ENCODE measurements at regions not wholly inside any gene's neighbourhood (a gene's known extent, or its start where the extent isn't known, plus 50 kb on each side); places are given as distances from the start of the nearest gene placed in this dataset.
"Not testable (repeated sequence)": the region's sequence is repeated elsewhere in the genome, so short reads cannot be mapped to it uniquely, and the experiment has no call there.

GRCh38 chr3:89954137-89954536, 846.7 kb downstream of the EPHA3 start:
- H3K9me3 Mint-ChIP-seq = peaks cover 13% of the 10 kb centered on the region
- peak overlapping the region; percentile 79 for H3K27ac Mint-ChIP-seq
- no peak overlapping the region for H3K4me3 Mint-ChIP-seq
- no peak for TF ChIP-seq CTCF (IDR thresholded peaks at IDR 0.05)
- DNase-seq = no peak
- H3K36me3 Mint-ChIP-seq (ENCODE audit: low read depth) = peaks cover 5% of the 10 kb centered on the region
- H3K4me1 Mint-ChIP-seq = peaks cover 39% of the 10 kb centered on the region
- no peaks in the 10 kb centered on the region for H3K27me3 Mint-ChIP-seq (ENCODE audit: low read depth, poor library complexity)

- Mint-ChIP-seq H3K27me3 (ENCODE audit: low read depth, poor library complexity) (no peaks in the 10 kb centered on the region), H3K27ac (peak overlapping the region; percentile 79), H3K4me3 (no peak overlapping the region), H3K36me3 (ENCODE audit: low read depth) (peaks cover 5% of the 10 kb centered on the region), H3K4me1 (peaks cover 37% of the 10 kb centered on the region), H3K9me3 (peaks cover 19% of the 10 kb centered on the region)
- peak; percentile 8 for DNase-seq
- TF ChIP-seq CTCF (IDR thresholded peaks at IDR 0.05) = peak; percentile 7
Observed at GRCh38 chr3:89955156-89955555, 847.7 kb downstream of the EPHA3 start.

GRCh38 chr3:89957451-89957850, 850.0 kb downstream of the EPHA3 start:
- Mint-ChIP-seq H3K36me3 (ENCODE audit: low read depth) (peaks cover 5% of the 10 kb centered on the region), H3K4me3 (no peak overlapping the region), H3K27ac (no peak overlapping the region), H3K27me3 (ENCODE audit: low read depth, poor library complexity) (no peaks in the 10 kb centered on the region), H3K4me1 (peaks cover 30% of the 10 kb centered on the region), H3K9me3 (peaks cover 29% of the 10 kb centered on the region)
- DNase-seq = no peak
- no peak for TF ChIP-seq CTCF (IDR thresholded peaks at IDR 0.05)

GRCh38 chr3:89958163-89958562, 850.7 kb downstream of the EPHA3 start:
- Mint-ChIP-seq H3K4me1 (peaks cover 30% of the 10 kb centered on the region), H3K9me3 (peaks cover 33% of the 10 kb centered on the region)
- not testable (repeated sequence) for H3K36me3 Mint-ChIP-seq (ENCODE audit: low read depth); H3K4me3 Mint-ChIP-seq; DNase-seq; H3K27ac Mint-ChIP-seq; H3K27me3 Mint-ChIP-seq (ENCODE audit: low read depth, poor library complexity)

- DNase-seq = no peak
- peaks cover 5% of the 10 kb centered on the region for H3K4me1 Mint-ChIP-seq
- no peak for TF ChIP-seq CTCF (IDR thresholded peaks at IDR 0.05)
- peaks cover 50% of the 10 kb centered on the region for H3K9me3 Mint-ChIP-seq
- H3K27ac Mint-ChIP-seq = no peak overlapping the region
- no peaks in the 10 kb centered on the region for H3K27me3 Mint-ChIP-seq (ENCODE audit: low read depth, poor library complexity)
- peaks cover 23% of the 10 kb centered on the region for H3K36me3 Mint-ChIP-seq (ENCODE audit: low read depth)
- H3K4me3 Mint-ChIP-seq = no peak overlapping the region
Observed at GRCh38 chr3:89964347-89964746, 856.9 kb downstream of the EPHA3 start.

- no peaks in the 10 kb centered on the region for H3K27me3 Mint-ChIP-seq (ENCODE audit: low read depth, poor library complexity)
- peaks cover 40% of the 10 kb centered on the region for H3K9me3 Mint-ChIP-seq
- H3K4me3 Mint-ChIP-seq = no peak overlapping the region
- DNase-seq = no peak
- peak overlapping the region; percentile 36 for H3K27ac Mint-ChIP-seq
- H3K4me1 Mint-ChIP-seq = peaks cover 11% of the 10 kb centered on the region
- H3K36me3 Mint-ChIP-seq (ENCODE audit: low read depth) = peaks cover 23% of the 10 kb centered on the region
- no peak for TF ChIP-seq CTCF (IDR thresholded peaks at IDR 0.05)
Observed at GRCh38 chr3:89966877-89967665, 859.6 kb downstream of the EPHA3 start.

All from nephron progenitor cell (in vitro differentiated cells).